PC-3 (cell line): ENCODE measurements at regions not wholly inside any gene's neighbourhood (a gene's known extent, or its start where the extent isn't known, plus 50 kb on each side); places are given as distances from the start of the nearest gene placed in this dataset.

Experiments used
- CTCF ChIP-seq: fragments of 300-600 bp; sonication (generic); conservative IDR thresholded peaks from 2 replicates; pipeline ENCODE4 v1.5.1; 2017; ENCODE audit warnings: antibody characterized with exemption, low read depth, mild to moderate bottlenecking, low read length
- EZH2 ChIP-seq: fragments of 300-600 bp; sonication (generic); IDR thresholded peaks from one replicate; pipeline ENCODE4 v1.6.1; 2017; ENCODE audit warnings: antibody characterized with exemption, mild to moderate bottlenecking, low read length; ENCODE audit not compliant: unreplicated experiment

GRCh38 chr14:65946494-65946893 is 534.0 kb downstream of the FUT8 start:
- no peak for TF ChIP-seq CTCF
- no peak for TF ChIP-seq EZH2
